ENCODE measurements at regions not wholly inside any gene's neighbourhood (a gene's known extent, or its start where the extent isn't known, plus 50 kb on each side); places are given as distances from the start of the nearest gene placed in this dataset.

GRCh38 chr1:177705839-177706238 lies 264.0 kb downstream of the SEC16B start:
- Histone ChIP-seq H3K9ac (ENCODE audit: insufficient read depth, low read length) (no peak overlapping the region), H3K79me2 (ENCODE audit: control insufficient read depth, insufficient read depth, low read length) (no peaks in the 10 kb centered on the region), H3K9me3 (ENCODE audit: control insufficient read depth, insufficient read depth, low read depth, low read length) (no peaks in the 10 kb centered on the region), H3K4me2 (ENCODE audit: extremely low read depth, insufficient read depth, low read length) (no peak overlapping the region), H2AFZ (ENCODE audit: low read length) (no peak overlapping the region), H3K4me1 (ENCODE audit: control insufficient read depth, extremely low read depth, insufficient read depth, low read length) (no peaks in the 10 kb centered on the region), H4K20me1 (ENCODE audit: control insufficient read depth, extremely low read depth, insufficient read depth, low read length) (no peaks in the 10 kb centered on the region), H3K36me3 (ENCODE audit: control insufficient read depth, insufficient read depth, low read length) (no peaks in the 10 kb centered on the region), H3K27me3 (ENCODE audit: control insufficient read depth, insufficient read depth, low read length) (no peaks in the 10 kb centered on the region), H3K27ac (ENCODE audit: insufficient read depth, low read length) (no peak overlapping the region), H3K4me3 (replicated peaks in 1 of 4; ENCODE audit: control extremely low read depth in 1 of 4, insufficient read depth in 1 of 4, low read depth in 3 of 4, low read length in 4 of 4) (no peak overlapping the region)
- DNase-seq (ENCODE audit: low read depth in 2 of 2), result no peak
- TF ChIP-seq CTCF (conservative IDR thresholded peaks at IDR 0.05 in 1 of 2, IDR thresholded peaks at IDR 0.05 in 1 of 2; ENCODE audit: low read depth in 1 of 2, low read length in 2 of 2) (no peak), EZH2 (IDR thresholded peaks at IDR 0.05; ENCODE audit: low read length, missing control alignments) (no peak)

GRCh38 chr1:177703888-177704446 lies 265.9 kb downstream of the SEC16B start:
- no peaks in the 10 kb centered on the region for H3K36me3 ChIP-seq (ENCODE audit: control insufficient read depth, insufficient read depth, low read length)
- H3K79me2 ChIP-seq (ENCODE audit: control insufficient read depth, insufficient read depth, low read length), result no peaks in the 10 kb centered on the region
- H3K4me2 ChIP-seq (ENCODE audit: extremely low read depth, insufficient read depth, low read length), result no peak overlapping the region
- no peak overlapping the region for H3K9ac ChIP-seq (ENCODE audit: insufficient read depth, low read length)
- no peak overlapping the region for H2AFZ ChIP-seq (ENCODE audit: low read length)
- no peak for DNase-seq (ENCODE audit: low read depth in 2 of 2)
- H3K27me3 ChIP-seq (ENCODE audit: control insufficient read depth, insufficient read depth, low read length), result no peaks in the 10 kb centered on the region
- H3K9me3 ChIP-seq (ENCODE audit: control insufficient read depth, insufficient read depth, low read depth, low read length), result no peaks in the 10 kb centered on the region
- H3K27ac ChIP-seq (ENCODE audit: insufficient read depth, low read length), result no peak overlapping the region
- no peaks in the 10 kb centered on the region for H4K20me1 ChIP-seq (ENCODE audit: control insufficient read depth, extremely low read depth, insufficient read depth, low read length)
- H3K4me3 ChIP-seq (replicated peaks in 1 of 4; ENCODE audit: control extremely low read depth in 1 of 4, insufficient read depth in 1 of 4, low read depth in 3 of 4, low read length in 4 of 4), result no peak overlapping the region
- TF ChIP-seq EZH2 (IDR thresholded peaks at IDR 0.05; ENCODE audit: low read length, missing control alignments) (no peak), CTCF (conservative IDR thresholded peaks at IDR 0.05 in 1 of 2, IDR thresholded peaks at IDR 0.05 in 1 of 2; ENCODE audit: low read depth in 1 of 2, low read length in 2 of 2) (no peak)
- H3K4me1 ChIP-seq (ENCODE audit: control insufficient read depth, extremely low read depth, insufficient read depth, low read length), result no peaks in the 10 kb centered on the region

- no peaks in the 10 kb centered on the region for H3K79me2 ChIP-seq (ENCODE audit: control insufficient read depth, insufficient read depth, low read length)
- no peaks in the 10 kb centered on the region for H3K36me3 ChIP-seq (ENCODE audit: control insufficient read depth, insufficient read depth, low read length)
- no peak overlapping the region for H2AFZ ChIP-seq (ENCODE audit: low read length)
- no peaks in the 10 kb centered on the region for H4K20me1 ChIP-seq (ENCODE audit: control insufficient read depth, extremely low read depth, insufficient read depth, low read length)
- H3K4me3 ChIP-seq (replicated peaks in 1 of 4; ENCODE audit: control extremely low read depth in 1 of 4, insufficient read depth in 1 of 4, low read depth in 3 of 4, low read length in 4 of 4), result no peak overlapping the region
- H3K27me3 ChIP-seq (ENCODE audit: control insufficient read depth, insufficient read depth, low read length), result no peaks in the 10 kb centered on the region
- no peaks in the 10 kb centered on the region for H3K4me1 ChIP-seq (ENCODE audit: control insufficient read depth, extremely low read depth, insufficient read depth, low read length)
- TF ChIP-seq EZH2 (IDR thresholded peaks at IDR 0.05; ENCODE audit: low read length, missing control alignments) (no peak), CTCF (conservative IDR thresholded peaks at IDR 0.05 in 1 of 2, IDR thresholded peaks at IDR 0.05 in 1 of 2; ENCODE audit: low read depth in 1 of 2, low read length in 2 of 2) (no peak)
- no peak overlapping the region for H3K9ac ChIP-seq (ENCODE audit: insufficient read depth, low read length)
- no peak for DNase-seq (ENCODE audit: low read depth in 2 of 2)
- no peaks in the 10 kb centered on the region for H3K9me3 ChIP-seq (ENCODE audit: control insufficient read depth, insufficient read depth, low read depth, low read length)
- no peak overlapping the region for H3K27ac ChIP-seq (ENCODE audit: insufficient read depth, low read length)
- no peak overlapping the region for H3K4me2 ChIP-seq (ENCODE audit: extremely low read depth, insufficient read depth, low read length)
Observed at GRCh38 chr1:177701654-177702353, 268.1 kb downstream of the SEC16B start.
